WERI-Rb-1 (cell line): ENCODE measurements at regions not wholly inside any gene's neighbourhood (a gene's known extent, or its start where the extent isn't known, plus 50 kb on each side); places are given as distances from the start of the nearest gene placed in this dataset.

Source experiments
- DNase-seq: peaks from one replicate; pipeline ENCODE4 v3.0.0-alpha.2; 2020
- H3K27ac ChIP-seq: fragments of 250-450 bp; sonication (Bioruptor Pico); 2 replicates; pipeline ENCODE4 v1.5.1; 2020; ENCODE audit warnings: mild to moderate bottlenecking, moderate library complexity
- H3K27me3 ChIP-seq: fragments of 250-450 bp; sonication (Bioruptor Pico); 2 replicates; pipeline ENCODE4 v1.5.1; 2021; ENCODE audit warnings: mild to moderate bottlenecking, low read depth, moderate library complexity; ENCODE audit not compliant: insufficient read depth, severe bottlenecking
- H3K36me3 ChIP-seq: fragments of 250-450 bp; sonication (Bioruptor Pico); 2 replicates; pipeline ENCODE4 v1.5.1; 2020; ENCODE audit warnings: mild to moderate bottlenecking, moderate library complexity
- H3K4me3 ChIP-seq: 2 replicates; pipeline ENCODE4 v1.5.1; 2011; ENCODE audit warnings: low read depth, mild to moderate bottlenecking, control low read depth, low read length
- H3K9me3 ChIP-seq: fragments of 250-450 bp; sonication (Bioruptor Pico); 2 replicates; pipeline ENCODE4 v1.5.1; 2021; ENCODE audit warnings: mild to moderate bottlenecking, moderate library complexity; ENCODE audit not compliant: severe bottlenecking
- CTCF ChIP-seq: IDR thresholded peaks from 2 replicates; pipeline ENCODE4 v1.5.1; 2011; ENCODE audit warnings: low read depth, mild to moderate bottlenecking, control low read depth, inconsistent platforms, low read length

GRCh38 chr10:125263551-125263950 lies 103.2 kb upstream of the CTBP2 start:
- Histone ChIP-seq H3K27me3 (peaks cover 37% of the 10 kb centered on the region), H3K4me3 (no peak overlapping the region), H3K9me3 (no peaks in the 10 kb centered on the region), H3K27ac (no peak overlapping the region), H3K36me3 (no peaks in the 10 kb centered on the region)
- TF ChIP-seq CTCF, result no peak
- DNase-seq, result no peak

DNA sequence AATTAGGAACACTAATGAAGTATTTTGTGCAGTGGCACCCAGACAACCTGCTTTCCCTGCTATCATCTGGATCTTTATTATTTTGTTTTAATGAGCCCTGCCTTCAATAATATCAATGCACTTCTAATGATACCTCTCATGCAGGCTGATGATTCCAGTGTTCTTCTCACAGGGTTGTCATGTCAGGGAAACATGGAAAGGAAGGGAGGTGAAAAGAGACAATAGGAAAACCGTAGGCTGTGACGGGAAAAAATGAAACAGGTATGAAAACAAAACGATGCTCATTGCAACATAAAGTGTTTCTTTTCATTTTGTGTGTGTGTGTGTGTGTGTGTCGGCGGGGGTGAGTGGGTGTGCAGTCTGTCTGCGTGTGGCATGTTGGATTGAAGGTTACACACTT lies 102.6 kb upstream of the CTBP2 start:
- Histone ChIP-seq H3K9me3 (no peaks in the 10 kb centered on the region), H3K36me3 (no peaks in the 10 kb centered on the region), H3K4me3 (no peak overlapping the region), H3K27ac (no peak overlapping the region), H3K27me3 (peaks cover 35% of the 10 kb centered on the region)
- TF ChIP-seq CTCF, result no peak
- DNase-seq, result no peak

- Histone ChIP-seq H3K36me3 (no peaks in the 10 kb centered on the region), H3K27ac (no peak overlapping the region), H3K9me3 (no peaks in the 10 kb centered on the region), H3K27me3 (peaks cover 36% of the 10 kb centered on the region), H3K4me3 (no peak overlapping the region)
- TF ChIP-seq CTCF, result no peak
- no peak for DNase-seq
These were observed 102.0 kb upstream of the CTBP2 start for GRCh38 chr10:125262409-125262808.

DNA sequence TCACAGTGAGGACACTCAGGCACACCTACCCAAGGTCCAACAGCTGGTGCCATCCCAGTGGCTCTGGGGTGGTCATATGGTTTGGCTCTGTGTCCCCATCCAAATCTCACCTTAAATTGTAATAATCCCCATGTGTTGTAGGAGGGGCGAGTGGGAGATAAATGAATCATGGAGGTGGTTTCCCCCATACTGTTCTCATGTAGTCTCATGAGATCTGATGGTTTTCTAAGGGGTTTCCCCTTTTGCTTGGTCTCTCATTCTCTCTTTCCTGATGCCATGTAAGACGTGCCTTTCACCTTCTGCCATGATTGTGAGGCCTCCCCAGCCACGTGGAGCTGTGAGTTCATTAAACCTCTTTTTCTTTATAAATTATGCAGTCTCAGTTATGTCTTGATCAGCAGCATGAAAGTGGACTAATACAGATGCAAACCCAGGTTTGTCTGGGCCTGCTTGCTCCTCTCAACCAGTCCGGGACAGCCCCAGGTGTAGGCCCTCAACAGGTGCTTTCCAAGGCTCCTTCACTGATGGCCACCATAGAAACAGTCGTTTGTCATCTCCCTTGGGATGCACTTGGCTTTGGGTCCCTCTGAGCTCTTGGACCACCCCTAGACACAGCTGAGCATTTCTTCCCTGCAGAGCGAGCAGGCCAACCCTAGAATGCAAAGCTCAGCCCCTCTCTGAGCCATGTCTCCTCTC lies 101.3 kb upstream of the CTBP2 start:
- Histone ChIP-seq H3K27me3 (peaks cover 39% of the 10 kb centered on the region), H3K36me3 (no peaks in the 10 kb centered on the region), H3K27ac (no peak overlapping the region), H3K9me3 (no peaks in the 10 kb centered on the region), H3K4me3 (no peak overlapping the region)
- no peak for TF ChIP-seq CTCF
- no peak for DNase-seq

- no peak for TF ChIP-seq CTCF
- peaks cover 35% of the 10 kb centered on the region for H3K27me3 ChIP-seq
- no peak overlapping the region for H3K4me3 ChIP-seq
- no peaks in the 10 kb centered on the region for H3K9me3 ChIP-seq
- no peaks in the 10 kb centered on the region for H3K36me3 ChIP-seq
- no peak overlapping the region for H3K27ac ChIP-seq
- DNase-seq, result no peak
These were observed 99.9 kb upstream of the CTBP2 start for GRCh38 chr10:125260260-125260659.

- no peak overlapping the region for H3K27ac ChIP-seq
- H3K27me3 ChIP-seq, result peaks cover 29% of the 10 kb centered on the region
- H3K36me3 ChIP-seq, result no peaks in the 10 kb centered on the region
- H3K4me3 ChIP-seq, result no peak overlapping the region
- TF ChIP-seq CTCF, result no peak
- H3K9me3 ChIP-seq, result no peaks in the 10 kb centered on the region
- DNase-seq, result no peak
These were observed 99.3 kb upstream of the CTBP2 start for GRCh38 chr10:125259651-125260050.
